A549 (cell line): ENCODE measurements at regions not wholly inside any gene's neighbourhood (a gene's known extent, or its start where the extent isn't known, plus 50 kb on each side); places are given as distances from the start of the nearest gene placed in this dataset.

Experiments used
- ATAC-seq, 2 experiments: fragments of 200-7000 bp in 1 of 2; fragments of >200 bp in 1 of 2; cut with Nextera tagmentation in 1 of 2; cut with Tn5 transposase in 1 of 2; 3 replicates each; pipeline versions ENCODE4 v1.8.0 to v1.9.1; 2018 to 2020; ENCODE audit warnings: mild to moderate bottlenecking in 1 of 2, moderate library complexity in 1 of 2
- CTCF ChIA-PET: fragments of 300-600 bp; sonication (Branson Sonifier 250); formaldehyde crosslinking; extraction: SDS; loops from one replicate; lab custom pipeline; 2021; ENCODE audit warnings: antibody characterized with exemption, inconsistent platforms; lab: Yijun Ruan, JAX
- POLR2A ChIA-PET: fragments of 350-600 bp; formaldehyde crosslinking; extraction: SDS; loops from one replicate; lab custom pipeline; 2021; ENCODE audit warnings: antibody characterized with exemption, inconsistent platforms; lab: Yijun Ruan, JAX
- DNase-seq, 2 experiments: peaks; one replicate each; pipeline versions ENCODE4 v3.0.0 to v3.0.0-alpha.2; 2011 to 2016; ENCODE audit warnings: low read depth in 1 of 2, low spot score in 1 of 2
- FAIRE-seq: peaks from 2 replicates; lab custom pipeline; 2011; peaks lifted over from hg19 to GRCh38; lab: Jason Lieb, UNC
- H3K27ac ChIP-seq, 2 experiments: fragments of >200 bp; sonication (Bioruptor Twin); formaldehyde crosslinking; 3 replicates each; pipeline ENCODE4 v1.5.1; 2016 to 2017
- H3K4me1 ChIP-seq: fragments of >200 bp; sonication (Bioruptor Twin); formaldehyde crosslinking; 3 replicates; pipeline ENCODE4 v1.6.1; 2016
- H3K4me2 ChIP-seq: fragments of >200 bp; sonication (Bioruptor Twin); formaldehyde crosslinking; 3 replicates; pipeline ENCODE4 v1.6.1; 2016
- H3K4me3 ChIP-seq: fragments of >200 bp; sonication (Bioruptor Twin); formaldehyde crosslinking; 3 replicates; pipeline ENCODE4 v1.5.1; 2016
- H3K9me3 ChIP-seq: fragments of >200 bp; sonication (Bioruptor Twin); formaldehyde crosslinking; 3 replicates; pipeline ENCODE4 v1.6.1; 2016
- CBX2 ChIP-seq: fragments of 200-600 bp; sonication (generic); IDR thresholded peaks from 2 replicates; pipeline ENCODE4 v1.6.1; 2016; ENCODE audit warnings: low read depth, mild to moderate bottlenecking, borderline replicate concordance
- CBX8 ChIP-seq: fragments of 200-600 bp; sonication (generic); IDR thresholded peaks from 2 replicates; pipeline ENCODE4 v1.6.1; 2016
- CHD2 ChIP-seq: fragments of 150-350 bp; IDR thresholded peaks from 2 replicates; pipeline ENCODE4 v1.6.1; 2014; ENCODE audit warnings: low read length; ENCODE audit not compliant: partially characterized antibody
- CHD4 ChIP-seq: fragments of 200-600 bp; sonication (generic); IDR thresholded peaks from 2 replicates; pipeline ENCODE4 v1.6.1; 2016; ENCODE audit warnings: antibody characterized with exemption, mild to moderate bottlenecking, borderline replicate concordance
- FOSL2 ChIP-seq, 2 experiments: fragments of 450-650 bp in 1 of 2; fragments of >200 bp in 1 of 2; sonication (Bioruptor Twin) in 1 of 2; formaldehyde crosslinking; IDR thresholded peaks; 2 replicates each; pipeline versions ENCODE4 v1.5.0 to v1.6.1; 2016 to 2020; ENCODE audit warnings: mild to moderate bottlenecking in 1 of 2, moderate library complexity in 1 of 2
- FOXS1 ChIP-seq: fragments of 250-450 bp; sonication (Bioruptor Pico); IDR thresholded peaks from 2 replicates; pipeline ENCODE4 v1.5.0; 2020; ENCODE audit warnings: mild to moderate bottlenecking, moderate library complexity
- GATA3 ChIP-seq: IDR thresholded peaks from 2 replicates; pipeline ENCODE4 v1.6.1; 2012; ENCODE audit warnings: borderline replicate concordance
- HOXA7 ChIP-seq: fragments of 250-450 bp; sonication (Bioruptor Pico); IDR thresholded peaks from 2 replicates; pipeline ENCODE4 v1.5.0; 2020; ENCODE audit warnings: mild to moderate bottlenecking, moderate library complexity
- JUNB ChIP-seq: fragments of >200 bp; sonication (Bioruptor Twin); formaldehyde crosslinking; IDR thresholded peaks from 2 replicates; pipeline ENCODE4 v1.6.1; 2016
- KDM5A ChIP-seq: fragments of 200-600 bp; sonication (generic); IDR thresholded peaks from 2 replicates; pipeline ENCODE4 v1.6.1; 2016; ENCODE audit warnings: antibody characterized with exemption, mild to moderate bottlenecking
- MAZ ChIP-seq: fragments of 150-350 bp; IDR thresholded peaks from 2 replicates; pipeline ENCODE4 v1.6.1; 2014; ENCODE audit warnings: antibody characterized with exemption, low read depth, low read length, borderline replicate concordance
- MYC ChIP-seq: IDR thresholded peaks from 2 replicates; pipeline ENCODE4 v1.6.1; 2012; ENCODE audit warnings: mild to moderate bottlenecking, inconsistent platforms, low read length, improper control_type of control experiment, borderline replicate concordance
- NPAS2 ChIP-seq: fragments of 250-450 bp; sonication (Bioruptor Pico); IDR thresholded peaks from 2 replicates; pipeline ENCODE4 v1.8.0; 2022; ENCODE audit warnings: mild to moderate bottlenecking, moderate library complexity, borderline replicate concordance
- RAD21 ChIP-seq, 2 experiments: fragments of >200 bp in 1 of 2; sonication (Bioruptor Twin) in 1 of 2; formaldehyde crosslinking in 1 of 2; IDR thresholded peaks in 1 of 2; conservative IDR thresholded peaks in 1 of 2; 2 replicates in 1 of 2; 3 replicates in 1 of 2; pipeline ENCODE4 v1.6.1; 2012 to 2018; ENCODE audit warnings: inconsistent platforms in 1 of 2
- RARB ChIP-seq: fragments of 250-450 bp; sonication (Bioruptor Pico); IDR thresholded peaks from 2 replicates; pipeline ENCODE4 v1.8.0; 2021; ENCODE audit warnings: mild to moderate bottlenecking, moderate library complexity
- TP53 ChIP-seq: fragments of 250-450 bp; sonication (Bioruptor Pico); IDR thresholded peaks from 2 replicates; pipeline ENCODE4 v1.5.0; 2021; ENCODE audit warnings: mild to moderate bottlenecking, moderate library complexity
- ZC3H11A ChIP-seq: fragments of 450-650 bp; IDR thresholded peaks from 2 replicates; pipeline ENCODE4 v1.6.1; 2014; ENCODE audit warnings: antibody characterized with exemption, mild to moderate bottlenecking
- ZFP36 ChIP-seq: fragments of 450-650 bp; IDR thresholded peaks from 2 replicates; pipeline ENCODE4 v1.6.1; 2014; ENCODE audit warnings: borderline replicate concordance; ENCODE audit not compliant: partially characterized antibody
- whole genome bisulfite sequencing: methylation state at CpG from one replicate; pipeline ENCODE4 v1.1.6; 2017; ENCODE audit errors: missing lambda C conversion rate; 5-methylcytosine and 5-hydroxymethylcytosine counted together
- TF ChIP-seq, protein P1 (sequence below): fragments of 450-650 bp; IDR thresholded peaks from 2 replicates; pipeline ENCODE4 v1.6.1; 2014; ENCODE audit warnings: antibody characterized with exemption
- TF ChIP-seq, protein P2 (sequence below): fragments of >200 bp; sonication (Bioruptor Twin); formaldehyde crosslinking; IDR thresholded peaks from 3 replicates; pipeline ENCODE4 v1.5.1; 2016
- TF ChIP-seq, protein P3 (sequence below): fragments of >200 bp; sonication (Bioruptor Twin); formaldehyde crosslinking; IDR thresholded peaks from 3 replicates; pipeline ENCODE4 v1.6.1; 2016

DNA sequence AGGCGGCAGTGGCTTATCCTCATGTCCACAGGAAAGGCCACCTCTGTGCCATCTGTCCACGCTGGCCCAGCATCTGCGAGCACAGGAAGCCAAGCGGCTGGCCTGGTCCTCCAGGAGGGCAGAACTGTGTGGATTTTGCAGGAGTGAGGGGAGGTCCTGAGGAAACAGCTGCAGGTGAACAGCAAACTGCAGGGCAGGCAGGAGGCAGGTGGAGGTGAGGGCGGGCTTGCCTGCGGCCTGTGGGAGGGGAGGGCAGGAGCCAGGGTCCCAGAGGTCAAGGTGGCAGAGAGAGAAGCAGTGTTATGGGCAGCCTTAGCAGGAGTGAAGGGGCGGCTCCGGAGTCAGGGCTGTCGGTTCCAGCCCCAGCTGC, 369.7 kb downstream of the SHANK2 start:
- Histone ChIP-seq H3K27ac (no peak overlapping the region), H3K4me1 (no peaks in the 10 kb centered on the region), H3K4me3 (no peak overlapping the region), H3K4me2 (no peak overlapping the region), H3K9me3 (no peaks in the 10 kb centered on the region)
- DNase-seq (no peak), FAIRE-seq (no peak), ATAC-seq (no peak)
- ChIA-PET POLR2A (no interaction called here), CTCF (interaction anchor here (0.6 kb wide), 1 partner anchor 259 kb away, joined by 3 read pairs; no protein-coding TSS in a partner anchor)
- TF ChIP-seq ZFP36 = no peak
- TF ChIP-seq MYC = no peak
- no peak for TF ChIP-seq CBX2
- no peak for TF ChIP-seq RARB (CRISPR knock-in tag)
- TF ChIP-seq ZC3H11A = no peak
- TF ChIP-seq MAZ = no peak
- TF ChIP-seq CBX8 = no peak
- no peak for TF ChIP-seq NPAS2 (CRISPR knock-in tag)
- no peak for TF ChIP-seq KDM5A
- TF ChIP-seq RAD21 (conservative IDR thresholded peaks at IDR 0.05 in 1 of 2, IDR thresholded peaks at IDR 0.05 in 1 of 2) = no peak
- TF ChIP-seq GATA3 = no peak
- TF ChIP-seq CHD2 = no peak
- no peak for TF ChIP-seq JUNB
- TF ChIP-seq, protein P1, sequence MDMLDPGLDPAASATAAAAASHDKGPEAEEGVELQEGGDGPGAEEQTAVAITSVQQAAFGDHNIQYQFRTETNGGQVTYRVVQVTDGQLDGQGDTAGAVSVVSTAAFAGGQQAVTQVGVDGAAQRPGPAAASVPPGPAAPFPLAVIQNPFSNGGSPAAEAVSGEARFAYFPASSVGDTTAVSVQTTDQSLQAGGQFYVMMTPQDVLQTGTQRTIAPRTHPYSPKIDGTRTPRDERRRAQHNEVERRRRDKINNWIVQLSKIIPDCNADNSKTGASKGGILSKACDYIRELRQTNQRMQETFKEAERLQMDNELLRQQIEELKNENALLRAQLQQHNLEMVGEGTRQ = no peak
- TF ChIP-seq, protein P2, sequence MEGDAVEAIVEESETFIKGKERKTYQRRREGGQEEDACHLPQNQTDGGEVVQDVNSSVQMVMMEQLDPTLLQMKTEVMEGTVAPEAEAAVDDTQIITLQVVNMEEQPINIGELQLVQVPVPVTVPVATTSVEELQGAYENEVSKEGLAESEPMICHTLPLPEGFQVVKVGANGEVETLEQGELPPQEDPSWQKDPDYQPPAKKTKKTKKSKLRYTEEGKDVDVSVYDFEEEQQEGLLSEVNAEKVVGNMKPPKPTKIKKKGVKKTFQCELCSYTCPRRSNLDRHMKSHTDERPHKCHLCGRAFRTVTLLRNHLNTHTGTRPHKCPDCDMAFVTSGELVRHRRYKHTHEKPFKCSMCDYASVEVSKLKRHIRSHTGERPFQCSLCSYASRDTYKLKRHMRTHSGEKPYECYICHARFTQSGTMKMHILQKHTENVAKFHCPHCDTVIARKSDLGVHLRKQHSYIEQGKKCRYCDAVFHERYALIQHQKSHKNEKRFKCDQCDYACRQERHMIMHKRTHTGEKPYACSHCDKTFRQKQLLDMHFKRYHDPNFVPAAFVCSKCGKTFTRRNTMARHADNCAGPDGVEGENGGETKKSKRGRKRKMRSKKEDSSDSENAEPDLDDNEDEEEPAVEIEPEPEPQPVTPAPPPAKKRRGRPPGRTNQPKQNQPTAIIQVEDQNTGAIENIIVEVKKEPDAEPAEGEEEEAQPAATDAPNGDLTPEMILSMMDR = no peak
- WGBS = 80% methylated on average over 5 of the region's 9 CpGs

DNA sequence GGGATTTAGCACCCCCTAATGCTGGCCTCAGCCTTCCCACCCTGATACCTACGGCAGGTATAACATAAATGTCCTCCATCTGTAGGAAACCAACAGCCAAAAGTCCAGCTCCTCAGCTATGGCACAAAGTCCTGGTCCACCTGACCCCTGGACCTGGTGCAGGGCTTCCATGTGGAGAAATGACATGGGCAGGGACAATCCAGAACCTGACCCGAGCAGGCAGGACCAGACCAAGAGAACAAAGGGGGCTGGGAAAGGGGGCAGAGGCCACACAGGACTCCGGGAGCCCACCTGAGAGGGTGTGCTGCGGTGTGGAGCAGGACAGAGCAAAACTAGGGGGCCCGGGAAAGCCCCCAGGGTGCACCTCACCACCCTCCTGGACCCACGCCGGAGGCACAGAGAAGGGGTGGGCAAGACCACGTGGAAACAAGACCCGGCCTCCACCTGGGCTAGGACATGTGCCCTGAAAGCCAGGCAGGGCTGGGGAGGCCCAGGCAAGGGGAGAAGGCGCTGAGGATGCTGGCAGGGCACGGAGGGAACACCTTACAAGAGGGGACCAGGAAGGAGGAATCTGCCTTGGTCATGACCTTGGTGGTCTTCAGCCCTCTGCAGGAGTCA, 368.9 kb downstream of the SHANK2 start:
- FAIRE-seq (no peak), DNase-seq (no peak), ATAC-seq (no peak)
- 88% methylated on average over 11 of the region's 11 CpGs for WGBS
- POLR2A ChIA-PET = no interaction called here
- Histone ChIP-seq H3K4me3 (no peak overlapping the region), H3K9me3 (no peaks in the 10 kb centered on the region), H3K4me2 (no peak overlapping the region), H3K4me1 (no peaks in the 10 kb centered on the region), H3K27ac (no peak overlapping the region)
- no peak for TF ChIP-seq FOSL2 (IDR thresholded peaks at IDR 0.05)
- TF ChIP-seq FOSL2 (CRISPR knock-in tag; IDR thresholded peaks at IDR 0.05) = no peak
- CTCF ChIA-PET = interaction anchor here (0.6 kb wide), 1 partner anchor 258 kb away, joined by 3 read pairs; no protein-coding TSS in a partner anchor

DNA sequence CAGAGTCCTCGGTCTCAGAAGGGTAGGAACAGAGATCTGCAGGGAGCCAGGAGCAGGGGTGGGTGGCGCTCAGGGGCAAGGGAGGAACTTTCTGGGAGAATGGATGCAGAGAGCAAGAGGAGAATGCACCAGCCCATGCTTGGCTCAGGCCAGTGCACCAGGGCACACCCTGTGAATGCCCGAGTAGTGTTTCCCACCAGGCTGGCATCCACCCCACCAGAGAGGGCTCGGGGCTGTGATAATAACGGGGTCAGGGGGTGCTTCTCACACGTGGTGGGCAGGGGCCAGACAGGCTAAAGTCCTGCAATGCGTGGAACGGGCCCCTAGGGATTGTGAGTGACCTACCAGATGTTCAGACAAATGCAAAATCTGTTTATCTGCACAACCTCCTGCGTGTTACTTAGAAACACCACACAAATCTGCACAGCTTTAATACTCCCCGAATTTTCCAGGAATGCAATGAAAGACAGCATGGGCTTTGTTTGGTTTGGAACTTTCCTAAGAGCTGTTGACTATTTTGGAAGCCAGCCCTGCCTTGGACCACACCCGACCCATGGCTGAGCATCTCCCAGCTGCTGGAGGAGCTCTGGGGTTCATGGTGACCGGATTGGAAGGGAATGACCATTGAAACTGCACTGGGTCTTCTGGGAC, 368.3 kb downstream of the SHANK2 start:
- no peak overlapping the region for H3K27ac ChIP-seq
- ChIA-PET CTCF (no interaction called here), POLR2A (no interaction called here)
- FAIRE-seq = no peak
- no peak overlapping the region for H3K4me3 ChIP-seq
- H3K9me3 ChIP-seq = no peaks in the 10 kb centered on the region
- TF ChIP-seq TP53 (CRISPR knock-in tag) = no peak
- no peak for TF ChIP-seq FOXS1 (CRISPR knock-in tag)
- TF ChIP-seq, protein P3, sequence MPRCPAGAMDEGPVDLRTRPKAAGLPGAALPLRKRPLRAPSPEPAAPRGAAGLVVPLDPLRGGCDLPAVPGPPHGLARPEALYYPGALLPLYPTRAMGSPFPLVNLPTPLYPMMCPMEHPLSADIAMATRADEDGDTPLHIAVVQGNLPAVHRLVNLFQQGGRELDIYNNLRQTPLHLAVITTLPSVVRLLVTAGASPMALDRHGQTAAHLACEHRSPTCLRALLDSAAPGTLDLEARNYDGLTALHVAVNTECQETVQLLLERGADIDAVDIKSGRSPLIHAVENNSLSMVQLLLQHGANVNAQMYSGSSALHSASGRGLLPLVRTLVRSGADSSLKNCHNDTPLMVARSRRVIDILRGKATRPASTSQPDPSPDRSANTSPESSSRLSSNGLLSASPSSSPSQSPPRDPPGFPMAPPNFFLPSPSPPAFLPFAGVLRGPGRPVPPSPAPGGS = no peak
- TF ChIP-seq CHD4 = no peak
- TF ChIP-seq GATA3 = no peak
- no peak for TF ChIP-seq HOXA7 (CRISPR knock-in tag)
- DNase-seq = no peak
- WGBS = 69% methylated on average over 12 of the region's 12 CpGs
- no peaks in the 10 kb centered on the region for H3K4me1 ChIP-seq
- H3K4me2 ChIP-seq = no peak overlapping the region
- no peak; a peak in 1 of 6 replicates for ATAC-seq
